Activated CD8-positive, alpha-beta memory T cell treated with anti-CD3 and anti-CD28 coated beads, Interleukin-2, amount 50 U/mL, for 4 hours (primary cell): ENCODE measurements at regions not wholly inside any gene's neighbourhood (a gene's known extent, or its start where the extent isn't known, plus 50 kb on each side); places are given as distances from the start of the nearest gene placed in this dataset.

Experiments
- DNase-seq: peaks from one replicate; pipeline ENCODE4 v3.0.0-alpha.2; 2020

DNA sequence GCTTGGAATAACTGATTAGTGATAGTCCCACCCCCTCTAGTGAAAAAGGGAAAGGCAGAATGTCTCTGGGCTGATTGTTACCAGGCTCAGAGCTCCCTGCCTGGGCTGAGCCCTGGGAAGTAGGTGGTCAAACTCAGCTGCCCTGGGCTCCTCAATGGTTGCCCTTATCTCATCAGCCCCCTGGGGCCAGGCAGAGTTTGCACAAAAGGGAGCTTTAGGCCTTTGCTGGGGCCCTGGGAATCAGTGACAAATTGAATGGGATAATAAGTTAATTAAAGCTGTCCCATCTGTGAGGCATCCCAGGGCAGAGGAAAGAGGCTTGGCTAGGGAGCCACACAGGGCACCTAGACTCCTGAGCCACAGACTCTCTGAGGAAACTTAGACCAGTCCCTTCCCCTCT lies 89.0 kb downstream of the EFNB1 start:
- DNase-seq = no peak

DNA sequence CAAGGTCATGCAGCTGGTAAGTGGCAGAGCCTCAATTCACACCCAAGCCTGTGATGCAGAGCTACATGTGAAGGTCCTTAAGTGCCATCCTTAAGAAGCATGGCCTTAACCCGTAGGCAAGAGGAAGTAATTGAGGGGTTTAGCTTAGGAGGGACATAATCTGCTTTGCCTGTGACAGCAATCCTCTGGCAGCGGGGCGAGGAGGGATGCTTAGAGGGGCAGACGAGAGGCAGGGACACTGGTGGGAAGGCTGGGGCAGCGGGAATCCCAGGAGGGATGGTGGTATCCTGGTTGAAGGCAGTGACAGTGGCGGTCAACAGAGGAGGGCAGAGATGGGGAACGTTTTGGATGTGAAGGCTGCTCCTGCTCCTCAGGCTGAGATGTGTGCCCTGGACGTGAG lies 88.1 kb downstream of the EFNB1 start:
- no peak for DNase-seq

- no peak for DNase-seq
Observed at GRCh38 chrX:68915778-68916177, 87.0 kb downstream of the EFNB1 start.

DNA sequence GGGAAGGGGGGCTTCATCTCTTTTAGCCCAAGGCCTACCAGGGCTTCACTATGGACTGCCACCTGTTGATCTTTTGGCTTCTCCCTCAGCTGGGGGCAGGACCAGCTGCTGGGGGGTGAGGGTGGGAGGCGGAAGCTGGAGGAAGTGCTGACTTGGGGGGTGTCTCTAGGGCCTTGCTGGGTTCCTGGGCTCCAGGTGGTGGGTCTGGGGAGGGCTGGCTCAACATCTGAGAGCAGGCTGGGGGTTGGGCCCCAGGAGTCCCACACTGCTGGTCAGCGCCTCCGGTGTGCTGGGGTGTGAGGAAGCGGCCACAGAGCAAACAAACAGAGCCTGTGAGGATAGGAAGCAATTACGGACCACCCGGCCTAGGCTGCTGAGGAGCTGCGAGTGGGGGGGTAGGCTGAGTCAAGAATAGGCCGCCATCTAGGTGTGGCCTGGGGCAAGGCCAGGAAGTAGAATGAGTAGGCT lies 85.7 kb downstream of the EFNB1 start:
- no peak for DNase-seq

- DNase-seq = no peak
Observed at GRCh38 chrX:68913249-68913547, 84.4 kb downstream of the EFNB1 start.

DNA sequence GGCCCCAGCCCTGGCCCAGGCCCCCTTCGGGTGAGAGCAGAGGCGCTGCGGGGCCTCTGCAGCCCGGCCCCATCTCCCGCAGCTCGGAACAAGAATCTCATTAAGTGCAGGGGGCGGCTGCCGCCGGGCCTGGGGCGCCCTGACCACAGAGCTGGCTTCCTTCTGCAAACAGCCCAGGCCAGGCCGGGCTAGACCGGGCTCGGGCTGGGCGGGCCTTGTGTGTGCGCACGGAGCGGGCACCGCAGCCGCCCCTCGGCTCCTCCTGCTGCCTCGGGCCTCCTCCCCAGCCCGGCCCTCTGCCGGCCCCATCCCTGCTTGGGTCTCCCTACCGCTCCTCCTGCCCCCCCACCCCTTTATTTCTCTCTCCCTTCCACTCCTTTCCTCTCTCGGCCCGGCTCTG lies 83.3 kb downstream of the EFNB1 start:
- DNase-seq = no peak

DNA sequence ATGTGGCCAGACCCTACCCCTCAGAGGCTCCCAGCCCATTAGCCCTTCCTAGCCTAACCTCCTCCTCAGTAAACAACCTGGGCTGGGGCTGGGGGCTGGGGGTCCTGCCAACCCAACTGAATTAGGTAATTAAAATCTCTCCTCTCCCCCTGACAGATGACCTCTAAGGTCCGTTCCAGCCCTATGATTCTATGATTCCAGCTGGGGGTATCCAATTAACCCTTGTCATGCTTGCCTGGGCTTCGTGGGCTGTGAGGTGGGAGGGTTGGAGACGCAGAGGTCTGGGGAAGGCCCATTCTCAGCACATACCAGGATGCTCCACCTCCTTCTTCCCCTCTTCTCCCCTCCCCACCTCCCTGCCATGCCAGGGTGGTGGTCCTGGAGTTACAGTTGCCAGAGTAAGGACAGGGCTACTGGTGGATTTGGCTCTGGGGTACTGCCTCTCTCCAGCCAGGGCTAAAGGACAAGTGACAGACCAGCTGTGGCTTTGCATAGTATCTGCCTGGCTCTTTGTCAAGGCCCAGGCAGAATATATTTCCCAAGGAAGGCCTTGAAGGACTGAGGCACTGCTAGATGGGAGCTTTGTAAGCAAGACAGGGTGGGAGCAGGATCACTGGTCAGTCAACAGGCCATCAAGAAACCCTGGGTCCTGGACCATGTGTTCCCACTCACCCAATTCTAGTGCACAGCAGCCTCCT lies 82.1 kb downstream of the EFNB1 start:
- no peak for DNase-seq

GRCh38 chrX:68909945-68910344 lies 81.1 kb downstream of the EFNB1 start:
- DNase-seq = no peak

- DNase-seq = no peak
Observed at GRCh38 chrX:68908071-68908470, 79.2 kb downstream of the EFNB1 start.

GRCh38 chrX:68902706-68903504 lies 74.1 kb downstream of the EFNB1 start:
- no peak for DNase-seq

- no peak for DNase-seq
Observed at GRCh38 chrX:68901519-68901918, 72.7 kb downstream of the EFNB1 start.

- DNase-seq = no peak
Observed at GRCh38 chrX:68898598-68898997, 69.8 kb downstream of the EFNB1 start.

- no peak for DNase-seq
Observed at GRCh38 chrX:68897118-68897945, 68.5 kb downstream of the EFNB1 start.

GRCh38 chrX:68896581-68896980 lies 67.8 kb downstream of the EFNB1 start:
- DNase-seq = no peak

DNA sequence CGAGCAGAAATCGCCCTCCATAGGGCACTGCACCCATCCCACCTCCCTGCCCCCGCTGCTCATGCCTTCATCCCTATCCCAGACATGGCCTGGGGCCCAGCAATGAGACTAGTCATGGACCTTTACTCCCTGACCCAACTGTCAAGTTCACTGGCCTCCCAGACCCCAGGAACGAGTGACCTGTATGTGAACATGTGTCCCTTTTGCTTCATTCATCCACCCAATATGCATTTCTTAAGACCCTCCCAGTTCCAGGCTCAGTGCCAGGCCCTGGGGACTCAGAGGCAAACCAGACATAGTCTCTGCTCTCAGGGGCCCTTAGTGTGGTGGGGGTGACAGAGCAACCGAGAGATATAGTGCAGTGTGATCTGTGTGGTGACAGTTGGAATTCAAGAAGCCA lies 67.0 kb downstream of the EFNB1 start:
- DNase-seq = no peak

DNA sequence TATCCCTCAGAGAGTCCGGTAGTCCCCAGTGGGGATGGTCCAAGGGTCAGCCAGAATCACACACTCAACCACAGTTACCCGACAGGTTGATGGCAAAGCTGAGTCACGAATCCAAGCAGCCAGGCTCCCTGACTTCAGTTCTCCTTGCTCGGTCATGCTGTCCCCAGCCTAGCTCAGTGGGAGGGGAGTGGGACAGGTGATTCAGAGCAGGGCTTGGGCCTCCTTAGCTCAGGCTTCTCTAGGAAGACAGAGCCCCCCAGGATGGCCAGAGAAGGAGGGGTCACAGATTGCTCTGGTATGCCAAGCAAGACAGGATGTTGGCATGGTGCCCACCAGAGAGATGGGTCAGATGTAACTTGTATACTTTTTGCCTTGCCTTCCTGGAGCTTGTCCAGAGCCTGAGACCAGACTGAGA lies 66.5 kb downstream of the EFNB1 start:
- DNase-seq = no peak

- no peak for DNase-seq
Observed at GRCh38 chrX:68894513-68895340, 65.9 kb downstream of the EFNB1 start.

DNA sequence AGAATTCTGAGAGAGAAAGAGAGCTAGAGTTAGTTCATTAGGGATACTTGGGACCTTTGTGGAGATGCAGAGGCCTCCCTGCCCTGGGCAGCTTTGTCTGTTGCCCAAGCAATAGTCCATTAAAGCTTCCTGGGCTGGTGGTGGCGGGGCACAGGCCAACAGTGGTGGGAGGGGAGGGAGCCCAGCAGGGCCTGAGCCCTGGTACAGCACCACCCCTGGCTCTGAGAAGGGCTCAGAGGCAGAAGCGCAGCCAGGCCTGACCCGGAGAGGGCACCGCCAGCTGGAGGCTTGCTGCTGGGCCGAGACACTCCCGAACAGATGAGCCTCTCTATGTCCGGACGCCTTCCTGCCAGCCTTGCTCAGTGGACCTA lies 65.3 kb downstream of the EFNB1 start:
- DNase-seq = no peak

DNA sequence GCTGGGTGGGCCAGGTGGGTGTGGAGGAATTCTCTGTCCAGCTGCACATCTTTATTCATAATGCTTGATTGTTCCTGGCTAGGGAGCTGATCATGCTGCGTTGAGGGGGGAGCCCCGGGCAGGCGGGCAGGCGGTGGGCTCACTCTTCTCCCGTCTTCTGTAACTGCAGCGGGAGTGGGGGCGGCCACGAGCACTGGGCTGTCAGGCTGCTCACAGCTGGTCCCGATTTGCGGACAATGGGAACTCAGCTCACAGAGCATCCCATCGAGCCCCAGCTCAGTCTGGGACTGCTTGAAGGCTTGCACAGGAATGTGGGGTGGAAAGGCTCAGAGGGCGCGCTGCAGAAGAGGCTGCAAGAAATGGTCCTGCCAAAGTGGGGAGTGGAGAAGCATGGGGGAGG lies 63.8 kb downstream of the EFNB1 start:
- DNase-seq = no peak

- DNase-seq = no peak
Observed at GRCh38 chrX:68892134-68892533, 63.3 kb downstream of the EFNB1 start.
